Heart left ventricle (tissue), 16 donors: ENCODE measurements at regions not wholly inside any gene's neighbourhood (a gene's known extent, or its start where the extent isn't known, plus 50 kb on each side); places are given as distances from the start of the nearest gene placed in this dataset.

ENCODE experiments used
- ATAC-seq, 4 donors: fragments of 200-7000 bp; cut with Tn5 transposase; one replicate each; pipeline ENCODE4 v1.9.1; 2020 to 2022; ENCODE audit warnings: moderate library complexity in 4 of 4, mild to moderate bottlenecking in 3 of 4, moderate number of reproducible peaks in 1 of 4
- DNase-seq, 5 donors: peaks; one replicate each; pipeline ENCODE4 v3.0.0-alpha.2; 2020
- H3K27ac ChIP-seq, 12 donors: fragments of 200-600 bp; sonication (generic) in 4 of 12; one replicate each; pipeline versions ENCODE4 v1.5.0 to v1.8.0; 2016 to 2022; ENCODE audit warnings: mild to moderate bottlenecking in 2 of 12
- H3K27me3 ChIP-seq, 9 donors: fragments of 200-600 bp; sonication (generic) in 2 of 9; one replicate each; pipeline versions ENCODE4 v1.5.1 to v1.8.0; 2016 to 2022; ENCODE audit warnings: mild to moderate bottlenecking in 3 of 9
- H3K36me3 ChIP-seq, 9 donors: fragments of 200-600 bp; sonication (generic) in 2 of 9; one replicate each; pipeline versions ENCODE4 v1.5.0 to v1.8.0; 2018 to 2022; ENCODE audit warnings: mild to moderate bottlenecking in 2 of 9
- H3K4me1 ChIP-seq, 12 donors: fragments of 200-600 bp; sonication (generic) in 4 of 12; one replicate each; pipeline versions ENCODE4 v1.5.0 to v1.8.0; 2016 to 2022; ENCODE audit warnings: mild to moderate bottlenecking in 3 of 12
- H3K4me3 ChIP-seq, 12 donors: fragments of 200-600 bp; sonication (generic) in 4 of 12; one replicate each; pipeline versions ENCODE4 v1.5.0 to v1.8.0; 2017 to 2022; ENCODE audit warnings: mild to moderate bottlenecking in 9 of 12, moderate library complexity in 4 of 12
- H3K9me3 ChIP-seq, 12 donors: fragments of 200-600 bp; sonication (generic) in 4 of 12; one replicate each; pipeline versions ENCODE4 v1.5.0 to v1.8.0; 2016 to 2022; ENCODE audit warnings: mild to moderate bottlenecking in 1 of 12
- CTCF ChIP-seq, 12 donors: fragments of 200-600 bp; sonication (generic) in 4 of 12; IDR thresholded peaks; one replicate each; pipeline versions ENCODE4 v1.5.0 to v1.8.0; 2018 to 2022; ENCODE audit warnings: antibody characterized with exemption in 12 of 12, mild to moderate bottlenecking in 5 of 12
- POLR2A ChIP-seq, 2 donors: fragments of 450-650 bp; IDR thresholded peaks; one replicate each; pipeline ENCODE4 v1.6.1; 2017; ENCODE audit warnings: antibody characterized with exemption in 2 of 2, mild to moderate bottlenecking in 2 of 2, moderate library complexity in 2 of 2
- WGBS, 4 donors: extraction: QIAGEN DNeasy Blood & Tissue Kit in 2 of 4; methylation state at CpG; one replicate each; pipeline versions ENCODE4 v1.1.5 to v1.1.7; 2013 to 2018; 5-methylcytosine and 5-hydroxymethylcytosine counted together
- intact Hi-C, 10 donors: fragments of 100-400 bp; cut with DNase I; formaldehyde crosslinking; loops; one replicate each; pipeline versions ENCODE4 v1.11.1 to v1.14.2; 2022
- donor health status: ischemic (EF 13 %, LVEDD 7.1; RV severe dilation, severe dysfunction).
- donor health status: healthy with polysubstance abuse.
- donor health status: DM: no; HTN: yes; CAD: no.
- donor health status: DM: no; HTN: no; CAD: no.
- donor health status: ischemic (EF 25% LVEDD 6.9; RV normal size, moderate dysfunction).
- donor health status: ischemic (EF 25% LVEDD 5.7; RV mildly dilated, moderate dysfunction).
- donor health status: healthy.
- donor health status: DM: yes; HTN: yes; CAD: no.
- donor health status: ischemic (EF 35%, LVEDD 5.7; RV mildly dilated, moderate dysfunction).
- donor health status: nonischemic (EF 11% LVEDD 7.7; RV severe dilation, severe dysfunction).
- donor health status: DM: yes; HTN: yes; CAD: no.
- donor health status: PGD.
- donor health status: ischemic (EF 29% LVEDD 5.4; RV normal size, mild dysfunction).
- donor health status: nonischemic (EF 23%, LVEDD 6.1; RV moderate dilation, normal function).

- no peaks in the 10 kb centered on the region for H3K36me3 ChIP-seq
- no peaks in the 10 kb centered on the region for H3K4me1 ChIP-seq
- H3K27ac ChIP-seq = no peak overlapping the region
- TF ChIP-seq POLR2A (IDR thresholded peaks at IDR 0.05) (no peak), CTCF (IDR thresholded peaks at IDR 0.05) (no peak)
- no peak for DNase-seq
- intact Hi-C loops = no loop called here
- H3K9me3 ChIP-seq = no peaks in the 10 kb centered on the region
- 56 to 68% (median 59%) methylated on average over 5 of the region's 5 CpGs for WGBS, 4 donors
- H3K27me3 ChIP-seq = peaks cover 0 to 23% (median 0%) of the 10 kb centered on the region in 9 donors
- no peak for ATAC-seq
- no peak overlapping the region for H3K4me3 ChIP-seq
Observed at GRCh38 chr10:121285406-121286196, 312.6 kb downstream of the FGFR2 start.

GRCh38 chr10:121288011-121288410, 310.2 kb downstream of the FGFR2 start:
- WGBS, 4 donors = 65 to 90% (median 70%) methylated on average over 1 of the region's 1 CpG
- no peak for DNase-seq

GRCh38 chr10:121288864-121289661, 309.2 kb downstream of the FGFR2 start:
- DNase-seq (no peak), ATAC-seq (no peak)
- intact Hi-C loops = no loop called here
- Histone ChIP-seq H3K27ac (no peak overlapping the region), H3K4me3 (no peak overlapping the region), H3K9me3 (no peaks in the 10 kb centered on the region), H3K4me1 (no peaks in the 10 kb centered on the region), H3K36me3 (no peaks in the 10 kb centered on the region), H3K27me3 (peaks cover 0 to 38% (median 0%) of the 10 kb centered on the region in 9 donors)
- TF ChIP-seq POLR2A (IDR thresholded peaks at IDR 0.05) (no peak), CTCF (IDR thresholded peaks at IDR 0.05) (no peak)
- 56 to 62% (median 61%) methylated on average over 6 of the region's 6 CpGs for WGBS, 4 donors

More at GRCh38 chr10:121288011-121288410, 310.2 kb downstream of the FGFR2 start:
- ATAC-seq = no peak
- no peaks in the 10 kb centered on the region for H3K4me1 ChIP-seq
- no peak overlapping the region for H3K4me3 ChIP-seq
- no peaks in the 10 kb centered on the region for H3K36me3 ChIP-seq
- TF ChIP-seq POLR2A (IDR thresholded peaks at IDR 0.05) (no peak), CTCF (IDR thresholded peaks at IDR 0.05) (no peak)
- peaks cover 0 to 38% (median 0%) of the 10 kb centered on the region in 9 donors for H3K27me3 ChIP-seq
- intact Hi-C loops = no loop called here
- H3K9me3 ChIP-seq = no peaks in the 10 kb centered on the region
- no peak overlapping the region for H3K27ac ChIP-seq

- H3K27me3 ChIP-seq = peaks cover 0 to 38% (median 0%) of the 10 kb centered on the region in 9 donors
- no peak for DNase-seq
- intact Hi-C loops = no loop called here
- TF ChIP-seq CTCF (IDR thresholded peaks at IDR 0.05) (no peak), POLR2A (IDR thresholded peaks at IDR 0.05) (no peak)
- 89 to 94% (median 91%) methylated on average over 4 of the region's 4 CpGs for WGBS, 4 donors
- no peaks in the 10 kb centered on the region for H3K36me3 ChIP-seq
- no peaks in the 10 kb centered on the region for H3K9me3 ChIP-seq
- no peak overlapping the region for H3K4me3 ChIP-seq
- H3K4me1 ChIP-seq = no peaks in the 10 kb centered on the region
- no peak for ATAC-seq
- no peak overlapping the region for H3K27ac ChIP-seq
Observed at GRCh38 chr10:121289800-121290199, 308.4 kb downstream of the FGFR2 start.
